ENCODE measurements at regions not wholly inside any gene's neighbourhood (a gene's known extent, or its start where the extent isn't known, plus 50 kb on each side); places are given as distances from the start of the nearest gene placed in this dataset.
"Not testable (repeated sequence)": the region's sequence is repeated elsewhere in the genome, so short reads cannot be mapped to it uniquely, and the experiment has no call there.

- TF ChIP-seq ZNF614 (CRISPR knock-in tag; IDR thresholded peaks at IDR 0.05; ENCODE audit: borderline replicate concordance); CTCF (CRISPR knock-in tag; IDR thresholded peaks at IDR 0.05); CBX1 (IDR thresholded peaks at IDR 0.05; ENCODE audit: low read depth); SRSF9 (IDR thresholded peaks at IDR 0.05; ENCODE audit: borderline replicate concordance, insufficient read depth, low read depth, low read length, poor library complexity, severe bottlenecking); NCOA5 (CRISPR knock-in tag; IDR thresholded peaks at IDR 0.05); SNRNP70 (IDR thresholded peaks at IDR 0.05; ENCODE audit: low read depth, low read length); ATF3 (CRISPR knock-in tag; IDR thresholded peaks at IDR 0.05); REST (IDR thresholded peaks at IDR 0.05; ENCODE audit: borderline replicate concordance in 1 of 2, low read depth in 1 of 2, low read length in 2 of 2); POLR2AphosphoS5 (IDR thresholded peaks at IDR 0.05; ENCODE audit: low read depth, low read length); ZBTB33 (CRISPR knock-in tag; IDR thresholded peaks at IDR 0.05); HBP1 (CRISPR knock-in tag; IDR thresholded peaks at IDR 0.05; ENCODE audit: low read depth); GLI4 (CRISPR knock-in tag; IDR thresholded peaks at IDR 0.05; ENCODE audit: borderline replicate concordance); HOXA7 (CRISPR knock-in tag; IDR thresholded peaks at IDR 0.05): not testable (repeated sequence)
Observed at GRCh38 chr14:106163812-106164211, 637.4 kb downstream of the TMEM121 start.

Measured in HepG2 (cell line).